ENCODE measurements at regions not wholly inside any gene's neighbourhood (a gene's known extent, or its start where the extent isn't known, plus 50 kb on each side); places are given as distances from the start of the nearest gene placed in this dataset.

- Histone ChIP-seq H3K36me3 (no peaks in the 10 kb centered on the region), H3K4me1 (ENCODE audit: low read depth) (no peaks in the 10 kb centered on the region), H3K27me3 (no peaks in the 10 kb centered on the region), H3K4me3 (no peak overlapping the region), H3K9me3 (ENCODE audit: low read depth) (no peaks in the 10 kb centered on the region), H3K27ac (no peak overlapping the region)
- no peak for TF ChIP-seq CTCF (IDR thresholded peaks at IDR 0.05; ENCODE audit: low read depth, low read length)
- no peak for DNase-seq (ENCODE audit: low read depth in 1 of 2, low spot score in 1 of 2)
Observed at GRCh38 chr11:45446434-45446833, 160.3 kb upstream of the SYT13 start.

GRCh38 chr11:45444796-45445195 lies 158.7 kb upstream of the SYT13 start:
- DNase-seq (ENCODE audit: low read depth in 1 of 2, low spot score in 1 of 2), result no peak
- no peaks in the 10 kb centered on the region for H3K9me3 ChIP-seq (ENCODE audit: low read depth)
- no peaks in the 10 kb centered on the region for H3K36me3 ChIP-seq
- no peak for TF ChIP-seq CTCF (IDR thresholded peaks at IDR 0.05; ENCODE audit: low read depth, low read length)
- H3K27me3 ChIP-seq, result no peaks in the 10 kb centered on the region
- H3K27ac ChIP-seq, result no peak overlapping the region
- no peak overlapping the region for H3K4me3 ChIP-seq
- no peaks in the 10 kb centered on the region for H3K4me1 ChIP-seq (ENCODE audit: low read depth)

DNA sequence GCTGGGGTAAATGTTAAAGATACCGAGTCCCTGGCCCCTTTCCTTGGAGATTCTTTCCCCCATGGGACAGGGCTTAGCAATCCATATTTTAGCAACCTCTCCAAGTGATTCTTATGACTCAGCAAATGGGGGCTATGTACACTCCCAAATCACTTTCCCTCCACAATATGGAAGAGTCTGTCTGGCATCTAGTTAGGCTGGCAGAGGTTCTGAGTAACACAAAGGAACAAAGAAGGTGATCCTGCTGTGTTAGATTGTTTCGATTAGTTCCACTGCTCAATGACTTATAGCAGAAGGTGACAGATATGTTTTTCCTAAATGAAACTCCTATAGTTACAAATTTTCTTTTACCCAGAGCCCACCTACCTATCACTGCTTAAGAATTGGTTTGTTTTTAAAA lies 154.0 kb upstream of the SYT13 start:
- Histone ChIP-seq H3K27me3 (no peaks in the 10 kb centered on the region), H3K4me3 (no peak overlapping the region), H3K9me3 (ENCODE audit: low read depth) (no peaks in the 10 kb centered on the region), H3K27ac (no peak overlapping the region), H3K36me3 (no peaks in the 10 kb centered on the region), H3K4me1 (ENCODE audit: low read depth) (no peaks in the 10 kb centered on the region)
- no peak for DNase-seq (ENCODE audit: low read depth in 1 of 2, low spot score in 1 of 2)
- no peak for TF ChIP-seq CTCF (IDR thresholded peaks at IDR 0.05; ENCODE audit: low read depth, low read length)

- no peak for TF ChIP-seq CTCF (IDR thresholded peaks at IDR 0.05; ENCODE audit: low read depth, low read length)
- Histone ChIP-seq H3K27me3 (peaks cover 4% of the 10 kb centered on the region), H3K4me1 (ENCODE audit: low read depth) (no peaks in the 10 kb centered on the region), H3K4me3 (no peak overlapping the region), H3K27ac (no peak overlapping the region), H3K36me3 (no peaks in the 10 kb centered on the region), H3K9me3 (ENCODE audit: low read depth) (no peaks in the 10 kb centered on the region)
- DNase-seq (ENCODE audit: low read depth in 1 of 2, low spot score in 1 of 2), result no peak
Observed at GRCh38 chr11:45436966-45437365, 150.8 kb upstream of the SYT13 start.

DNA sequence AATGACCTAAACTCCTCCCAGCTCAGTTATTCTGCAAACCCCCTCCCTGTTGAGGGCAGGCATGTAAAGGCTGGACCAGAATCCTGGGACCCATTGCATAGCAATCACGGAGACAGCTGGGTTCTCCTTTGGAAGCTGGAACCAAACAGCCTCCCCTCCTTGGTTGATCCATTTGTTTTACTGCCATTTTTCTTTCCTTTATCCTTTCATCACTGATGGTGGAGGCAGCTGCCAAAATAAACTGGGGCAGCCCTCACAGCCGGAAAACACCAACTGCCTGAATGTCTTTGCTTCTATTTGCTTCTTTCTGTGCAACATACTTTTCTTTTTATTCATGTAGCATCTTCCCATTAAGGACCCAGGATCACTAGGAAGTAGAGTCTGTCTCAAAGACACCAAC lies 150.0 kb upstream of the SYT13 start:
- no peak for TF ChIP-seq CTCF (IDR thresholded peaks at IDR 0.05; ENCODE audit: low read depth, low read length)
- Histone ChIP-seq H3K9me3 (ENCODE audit: low read depth) (no peaks in the 10 kb centered on the region), H3K27ac (no peak overlapping the region), H3K36me3 (no peaks in the 10 kb centered on the region), H3K27me3 (peaks cover 4% of the 10 kb centered on the region), H3K4me1 (ENCODE audit: low read depth) (no peaks in the 10 kb centered on the region), H3K4me3 (no peak overlapping the region)
- no peak for DNase-seq (ENCODE audit: low read depth in 1 of 2, low spot score in 1 of 2)

DNA sequence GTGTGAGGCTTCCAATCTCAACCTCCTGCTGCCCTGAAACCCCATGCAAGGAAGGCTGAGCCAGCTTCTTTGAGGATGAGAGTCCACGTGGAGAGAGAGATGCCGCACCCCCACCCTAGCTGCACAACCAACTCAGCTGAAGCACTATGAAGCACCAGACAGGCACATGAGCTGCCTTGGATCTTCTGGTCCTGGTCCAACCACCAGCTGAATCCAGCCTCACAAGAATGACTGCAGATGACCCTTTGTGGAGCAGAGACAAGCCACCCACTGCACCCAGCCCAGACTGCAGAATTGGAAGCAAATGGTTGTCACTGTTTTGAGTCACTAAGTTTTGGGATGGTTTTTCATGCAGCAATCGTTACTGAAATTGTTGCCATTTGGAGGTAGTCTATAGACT lies 149.6 kb upstream of the SYT13 start:
- Histone ChIP-seq H3K4me1 (ENCODE audit: low read depth) (no peaks in the 10 kb centered on the region), H3K9me3 (ENCODE audit: low read depth) (no peaks in the 10 kb centered on the region), H3K4me3 (no peak overlapping the region), H3K27me3 (peaks cover 4% of the 10 kb centered on the region), H3K36me3 (no peaks in the 10 kb centered on the region), H3K27ac (no peak overlapping the region)
- TF ChIP-seq CTCF (IDR thresholded peaks at IDR 0.05; ENCODE audit: low read depth, low read length), result no peak
- DNase-seq (ENCODE audit: low read depth in 1 of 2, low spot score in 1 of 2), result no peak
